Transverse colon (tissue), 4 donors: ENCODE measurements at regions not wholly inside any gene's neighbourhood (a gene's known extent, or its start where the extent isn't known, plus 50 kb on each side); places are given as distances from the start of the nearest gene placed in this dataset.

Experiments used
- DNase-seq: peaks from one replicate; pipeline ENCODE4 v3.0.0-alpha.2; 2019
- H3K27ac ChIP-seq, 4 donors: fragments of 200-600 bp; sonication (generic); 2 replicates each; pipeline ENCODE4 v1.5.1; 2016 to 2018; ENCODE audit warnings: inconsistent platforms in 4 of 4
- H3K27me3 ChIP-seq: fragments of 200-600 bp; sonication (generic); 2 replicates; pipeline ENCODE4 v1.5.1; 2017; ENCODE audit warnings: inconsistent platforms
- H3K36me3 ChIP-seq, 4 donors: fragments of 200-600 bp; sonication (generic); 2 replicates each; pipeline ENCODE4 v1.5.1; 2017 to 2019; ENCODE audit warnings: inconsistent platforms in 4 of 4
- H3K4me1 ChIP-seq, 4 donors: fragments of 200-600 bp; sonication (generic); 2 replicates each; pipeline ENCODE4 v1.5.1; 2017 to 2020; ENCODE audit warnings: inconsistent platforms in 4 of 4
- H3K4me3 ChIP-seq, 4 donors: fragments of 200-600 bp; sonication (generic); 1 replicate in 1 of 4; 2 replicates in 3 of 4; pipeline versions ENCODE4 v1.5.1 to v1.6.1; 2017 to 2019; ENCODE audit warnings: inconsistent platforms in 4 of 4
- H3K9me3 ChIP-seq, 2 donors: fragments of 200-600 bp; sonication (generic); 2 replicates each; pipeline ENCODE4 v1.5.1; 2017 to 2019; ENCODE audit warnings: inconsistent platforms in 2 of 2
- CTCF ChIP-seq, 5 experiments: fragments of 200-600 bp in 3 of 5; fragments of 450-650 bp in 2 of 5; sonication (generic) in 3 of 5; IDR thresholded peaks; 1 replicate in 2 of 5; 2 replicates in 3 of 5; pipeline ENCODE4 v1.5.1; 2016 to 2017; ENCODE audit warnings: antibody characterized with exemption in 5 of 5, inconsistent platforms in 3 of 5, mild to moderate bottlenecking in 2 of 5, moderate library complexity in 1 of 5
- EP300 ChIP-seq: sonication (generic); formaldehyde crosslinking; IDR thresholded peaks from one replicate; pipeline ENCODE4 v1.6.1; 2017; ENCODE audit warnings: antibody characterized with exemption, low read depth
- POLR2A ChIP-seq: fragments of 450-650 bp; IDR thresholded peaks from one replicate; pipeline ENCODE4 v1.6.1; 2016; ENCODE audit warnings: antibody characterized with exemption, mild to moderate bottlenecking, moderate library complexity
- POLR2AphosphoS5 ChIP-seq, 3 donors: sonication (generic); formaldehyde crosslinking; IDR thresholded peaks; one replicate each; pipeline ENCODE4 v1.6.1; 2016; ENCODE audit warnings: antibody characterized with exemption in 3 of 3
- WGBS, 2 donors: methylation state at CpG; one replicate each; pipeline ENCODE4 v1.1.5; 2018; ENCODE audit warnings: low coverage in 1 of 2; 5-methylcytosine and 5-hydroxymethylcytosine counted together
- in situ Hi-C, 4 donors: fragments of 200-750 bp; cut with MboI; loops; one replicate each; pipeline versions ENCODE4 v1.15.0 to v1.15.1; 2017; ENCODE audit warnings: low sequenced_read_pairs in 3 of 4, low pct_ligation_motif_present in 1 of 4, low pct_unique_long_range_greater_than_20kb in 1 of 4
- intact Hi-C: fragments of 100-400 bp; cut with DNase I; formaldehyde crosslinking; loops from one replicate; pipeline ENCODE4 v1.15.1; 2023; ENCODE audit warnings: low total_unique reads

DNA sequence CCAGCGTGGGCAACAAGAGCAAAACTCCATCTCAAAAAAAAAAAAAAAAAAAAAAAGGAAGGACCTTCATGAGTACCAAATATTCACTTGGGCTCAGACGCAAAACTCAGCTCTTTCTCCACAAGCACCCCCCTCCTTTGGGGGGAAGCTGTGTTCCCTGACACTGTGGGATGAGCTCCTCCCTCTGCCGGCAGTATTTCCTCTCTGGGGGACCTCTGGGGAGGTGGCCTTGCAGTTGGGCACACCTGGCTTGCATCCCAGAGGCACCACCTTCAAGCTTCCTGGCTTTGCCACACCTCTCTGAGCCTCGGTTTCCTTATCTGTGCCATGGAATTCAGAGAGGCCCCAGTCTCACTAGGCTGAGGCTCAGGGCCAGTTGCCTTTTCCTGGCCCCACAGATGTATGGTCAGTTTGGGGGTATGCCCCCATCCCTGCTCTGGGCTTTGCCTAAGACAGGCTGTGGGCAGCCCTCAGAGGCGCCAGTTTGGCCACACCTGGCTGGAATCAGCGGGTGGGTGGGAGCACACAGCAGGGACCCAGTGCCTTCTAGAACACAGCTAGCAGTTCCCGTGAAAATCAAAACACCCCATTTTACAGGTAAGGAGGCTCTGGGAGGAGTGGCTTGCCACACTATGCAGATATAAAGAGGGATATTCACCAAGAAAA, 157.5 kb upstream of the IER5L start:
- peaks cover 4 to 7% of the 10 kb centered on the region in 2 donors for H3K9me3 ChIP-seq
- in situ Hi-C loops, result no loop called here
- peak overlapping the region; percentile 79 to 88 (median 84) for H3K27ac ChIP-seq
- H3K4me3 ChIP-seq, result no peak overlapping the region
- peaks cover 14% of the 10 kb centered on the region for H3K27me3 ChIP-seq
- DNase-seq, result no peak
- H3K36me3 ChIP-seq, result no peaks in the 10 kb centered on the region
- intact Hi-C loops, result loop anchor here (10.0 kb wide), 1 partner anchor 159 kb away; no protein-coding TSS in a partner anchor
- TF ChIP-seq POLR2AphosphoS5 (IDR thresholded peaks at IDR 0.05) (no peak), POLR2A (no peak), EP300 (no peak)
- 65 to 100% methylated on average over 1 to 6 of the region's 7 CpGs for WGBS, 2 donors
- H3K4me1 ChIP-seq, result peaks cover 26 to 42% (median 36%) of the 10 kb centered on the region in 4 donors

- peaks cover 4 to 9% of the 10 kb centered on the region in 2 donors for H3K9me3 ChIP-seq
- H3K27ac ChIP-seq, result peak overlapping the region; percentile 79 to 88 (median 84)
- peak; percentile 82 for DNase-seq
- 18 to 20% methylated on average over 1 to 17 of the region's 28 CpGs for WGBS, 2 donors
- peak overlapping the region in 2 of 4 donors; percentile 10 to 19 for H3K4me3 ChIP-seq
- H3K27me3 ChIP-seq, result peaks cover 14% of the 10 kb centered on the region
- TF ChIP-seq CTCF (IDR thresholded peaks at IDR 0.05) (no peak), EP300 (peak; percentile 78), POLR2AphosphoS5 (IDR thresholded peaks at IDR 0.05) (peak; percentile 64 to 70 (median 70))
- intact Hi-C loops (loop anchor here (10.0 kb wide), 1 partner anchor 160 kb away; no protein-coding TSS in a partner anchor), in situ Hi-C loops (no loop called here)
- no peaks in the 10 kb centered on the region for H3K36me3 ChIP-seq
- peaks cover 26 to 42% (median 36%) of the 10 kb centered on the region in 4 donors for H3K4me1 ChIP-seq
These were observed 156.3 kb upstream of the IER5L start for GRCh38 chr9:129334105-129334935.

- in situ Hi-C loops (no loop called here), intact Hi-C loops (loop anchor here (10.0 kb wide), 1 partner anchor 161 kb away; no protein-coding TSS in a partner anchor)
- peaks cover 26 to 42% (median 36%) of the 10 kb centered on the region in 4 donors for H3K4me1 ChIP-seq
- H3K9me3 ChIP-seq, result peaks cover 4 to 9% of the 10 kb centered on the region in 2 donors
- peaks cover 14% of the 10 kb centered on the region for H3K27me3 ChIP-seq
- H3K27ac ChIP-seq, result peak overlapping the region; percentile 79 to 88 (median 84)
- peak overlapping the region in 1 of 4 donors; percentile 10 for H3K4me3 ChIP-seq
- no peaks in the 10 kb centered on the region for H3K36me3 ChIP-seq
- 66 to 67% methylated on average over 9 to 10 of the region's 10 CpGs for WGBS, 2 donors
- TF ChIP-seq POLR2AphosphoS5 (IDR thresholded peaks at IDR 0.05) (no peak), POLR2A (no peak), EP300 (no peak), CTCF (IDR thresholded peaks at IDR 0.05) (no peak)
- no peak for DNase-seq
These were observed 155.6 kb upstream of the IER5L start for GRCh38 chr9:129333617-129334104.

- in situ Hi-C loops, result no loop called here
- Histone ChIP-seq H3K4me1 (peaks cover 26 to 41% (median 35%) of the 10 kb centered on the region in 4 donors), H3K27me3 (peaks cover 14% of the 10 kb centered on the region), H3K9me3 (peaks cover 4 to 9% of the 10 kb centered on the region in 2 donors), H3K36me3 (no peaks in the 10 kb centered on the region), H3K27ac (peak overlapping the region; percentile 22 to 38 (median 31)), H3K4me3 (no peak overlapping the region)
- 77 to 78% methylated on average over 4 of the region's 4 CpGs for WGBS, 2 donors
- TF ChIP-seq CTCF (IDR thresholded peaks at IDR 0.05) (no peak), POLR2A (no peak), POLR2AphosphoS5 (IDR thresholded peaks at IDR 0.05) (no peak), EP300 (no peak)
- no peak for DNase-seq
- intact Hi-C loops, result loop anchor here (10.0 kb wide), 1 partner anchor 162 kb away; no protein-coding TSS in a partner anchor
These were observed 154.5 kb upstream of the IER5L start for GRCh38 chr9:129332581-129332980.
